A673 (cell line): ENCODE measurements at regions not wholly inside any gene's neighbourhood (a gene's known extent, or its start where the extent isn't known, plus 50 kb on each side); places are given as distances from the start of the nearest gene placed in this dataset.

Source experiments
- CTCF ChIP-seq: fragments of 300-800, 200-600 bp; sonication (generic); conservative IDR thresholded peaks from 2 replicates; pipeline ENCODE4 v1.5.1; 2017; ENCODE audit warnings: low read depth, mild to moderate bottlenecking, antibody characterized with exemption, low read length, moderate library complexity, mixed read lengths
- EZH2 ChIP-seq: fragments of 200-600 bp; sonication (generic); IDR thresholded peaks from 2 replicates; pipeline ENCODE4 v1.6.1; 2017; ENCODE audit warnings: borderline replicate concordance, low read depth, mild to moderate bottlenecking, mixed read lengths, antibody characterized with exemption, low read length; ENCODE audit not compliant: poor library complexity, severe bottlenecking

- TF ChIP-seq CTCF, result no peak
- TF ChIP-seq EZH2, result no peak
Observed at GRCh38 chr6:118712969-118713368, 61.6 kb upstream of the CEP85L start.
